Retinal pigment epithelial cell (primary cell): ENCODE measurements at regions not wholly inside any gene's neighbourhood (a gene's known extent, or its start where the extent isn't known, plus 50 kb on each side); places are given as distances from the start of the nearest gene placed in this dataset.
"Not testable (repeated sequence)": the region's sequence is repeated elsewhere in the genome, so short reads cannot be mapped to it uniquely, and the experiment has no call there.

Experiments
- DNase-seq: peaks from one replicate; pipeline ENCODE4 v3.0.0-alpha.2; 2010; ENCODE audit warnings: low read depth
- H3K4me3 ChIP-seq: 2 replicates; pipeline ENCODE4 v1.5.1; 2011; ENCODE audit warnings: mild to moderate bottlenecking, low read length, control low read depth, moderate library complexity
- TF ChIP-seq, protein P1 (sequence below): conservative IDR thresholded peaks from 2 replicates; pipeline ENCODE4 v1.5.1; 2011; ENCODE audit warnings: low read depth, low read length, control low read depth, inconsistent platforms

DNA sequence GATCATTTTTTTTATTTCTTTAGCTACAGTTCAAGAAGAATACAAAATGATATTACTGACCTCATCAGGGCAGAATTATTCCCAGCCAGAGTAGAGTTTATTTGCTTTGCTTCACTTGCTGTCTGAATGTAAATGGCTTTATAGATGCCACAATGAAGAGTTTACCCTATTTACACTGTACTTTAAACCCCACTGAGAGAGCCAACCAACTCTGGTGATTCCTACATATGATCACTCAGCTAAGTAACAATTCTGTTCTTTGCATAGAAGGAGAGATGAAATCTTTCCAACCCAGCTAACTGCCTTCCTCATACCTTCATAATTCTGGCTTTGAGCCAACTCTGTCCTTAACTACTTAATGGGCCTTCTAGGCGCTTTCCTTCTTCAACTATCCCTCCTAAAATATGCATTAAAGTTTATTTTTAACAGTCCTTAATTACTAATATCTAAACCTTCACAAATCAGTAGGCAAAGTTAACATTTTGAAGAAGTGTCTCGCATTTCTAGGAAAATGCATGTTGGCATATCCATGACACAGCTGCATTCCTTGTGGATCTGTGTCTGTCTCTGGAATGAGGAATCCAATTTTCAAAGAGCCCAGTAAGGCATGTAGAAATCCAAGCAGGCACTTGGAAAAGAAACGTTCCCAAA is 284.8 kb upstream of the GRAMD2B start:
- H3K4me3 ChIP-seq = no peak overlapping the region
- TF ChIP-seq, protein P1, sequence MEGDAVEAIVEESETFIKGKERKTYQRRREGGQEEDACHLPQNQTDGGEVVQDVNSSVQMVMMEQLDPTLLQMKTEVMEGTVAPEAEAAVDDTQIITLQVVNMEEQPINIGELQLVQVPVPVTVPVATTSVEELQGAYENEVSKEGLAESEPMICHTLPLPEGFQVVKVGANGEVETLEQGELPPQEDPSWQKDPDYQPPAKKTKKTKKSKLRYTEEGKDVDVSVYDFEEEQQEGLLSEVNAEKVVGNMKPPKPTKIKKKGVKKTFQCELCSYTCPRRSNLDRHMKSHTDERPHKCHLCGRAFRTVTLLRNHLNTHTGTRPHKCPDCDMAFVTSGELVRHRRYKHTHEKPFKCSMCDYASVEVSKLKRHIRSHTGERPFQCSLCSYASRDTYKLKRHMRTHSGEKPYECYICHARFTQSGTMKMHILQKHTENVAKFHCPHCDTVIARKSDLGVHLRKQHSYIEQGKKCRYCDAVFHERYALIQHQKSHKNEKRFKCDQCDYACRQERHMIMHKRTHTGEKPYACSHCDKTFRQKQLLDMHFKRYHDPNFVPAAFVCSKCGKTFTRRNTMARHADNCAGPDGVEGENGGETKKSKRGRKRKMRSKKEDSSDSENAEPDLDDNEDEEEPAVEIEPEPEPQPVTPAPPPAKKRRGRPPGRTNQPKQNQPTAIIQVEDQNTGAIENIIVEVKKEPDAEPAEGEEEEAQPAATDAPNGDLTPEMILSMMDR = no peak
- peak; percentile 46 for DNase-seq

- TF ChIP-seq, protein P1 = no peak
- DNase-seq = no peak
- H3K4me3 ChIP-seq = no peak overlapping the region
Measured at GRCh38 chr5:126139086-126139485, 284.1 kb upstream of the GRAMD2B start.

DNA sequence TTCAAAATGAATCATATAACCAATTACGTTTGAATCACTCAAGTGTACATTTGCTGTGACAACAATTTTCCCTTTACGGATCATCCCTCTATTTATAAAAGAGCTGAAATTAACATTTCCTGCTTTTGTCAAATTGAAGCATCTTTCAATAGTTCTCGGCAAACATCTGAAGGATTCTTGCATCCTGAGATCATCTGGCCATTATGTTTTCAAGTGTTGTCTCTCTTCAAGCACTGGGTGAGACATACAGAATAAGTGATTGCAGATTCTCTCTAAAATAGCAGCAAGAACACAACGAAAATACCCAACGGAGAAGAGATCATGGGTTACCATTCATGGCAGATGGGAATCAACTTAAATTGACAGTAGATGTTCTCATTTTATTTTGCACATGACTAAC is 283.4 kb upstream of the GRAMD2B start:
- DNase-seq = no peak
- H3K4me3 ChIP-seq = no peak overlapping the region
- TF ChIP-seq, protein P1 = no peak

- TF ChIP-seq, protein P1 = no peak
- no peak overlapping the region for H3K4me3 ChIP-seq
- no peak for DNase-seq
Measured at GRCh38 chr5:126143622-126144021, 279.6 kb upstream of the GRAMD2B start.

DNA sequence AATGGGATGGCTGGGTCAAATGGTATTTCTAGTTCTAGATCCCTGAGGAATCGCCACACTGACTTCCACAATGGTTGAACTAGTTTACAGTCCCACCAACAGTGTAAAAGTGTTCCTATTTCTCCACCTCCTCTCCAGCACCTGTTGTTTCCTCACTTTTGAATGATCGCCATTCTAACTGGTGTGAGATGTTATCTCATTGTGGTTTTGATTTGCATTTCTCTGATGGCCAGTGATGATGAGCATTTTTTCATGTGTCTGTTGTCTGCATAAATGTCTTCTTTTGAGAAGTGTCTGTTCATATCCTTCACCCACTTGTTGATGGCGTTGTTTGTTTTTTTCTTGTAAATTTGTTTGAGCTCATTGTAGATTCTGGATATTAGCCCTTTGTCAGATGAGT is 272.9 kb upstream of the GRAMD2B start:
- not testable (repeated sequence) for DNase-seq, H3K4me3 ChIP-seq

DNA sequence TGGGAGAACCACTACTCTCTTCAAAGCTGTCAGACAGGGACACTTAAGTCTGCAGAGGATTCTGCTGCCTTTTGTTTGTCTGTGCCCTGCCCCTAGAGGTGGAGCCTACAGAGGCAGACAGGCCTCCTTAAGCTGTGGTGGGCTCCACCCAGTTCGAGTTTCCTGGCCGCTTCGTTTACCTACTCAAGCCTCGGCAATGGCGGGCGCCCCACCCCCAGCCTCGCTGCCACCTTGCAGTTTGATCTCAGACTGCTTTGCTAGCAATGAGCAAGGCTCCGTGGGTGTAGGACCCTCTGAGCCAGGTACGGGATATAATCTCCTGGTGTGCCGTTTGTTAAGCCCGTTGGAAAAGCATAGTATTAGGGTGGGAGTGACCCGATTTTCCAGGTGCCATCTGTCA is 267.9 kb upstream of the GRAMD2B start:
- not testable (repeated sequence) for H3K4me3 ChIP-seq, DNase-seq

GRCh38 chr5:126166368-126166767 is 256.8 kb upstream of the GRAMD2B start:
- DNase-seq = no peak
- TF ChIP-seq, protein P1 = no peak

DNA sequence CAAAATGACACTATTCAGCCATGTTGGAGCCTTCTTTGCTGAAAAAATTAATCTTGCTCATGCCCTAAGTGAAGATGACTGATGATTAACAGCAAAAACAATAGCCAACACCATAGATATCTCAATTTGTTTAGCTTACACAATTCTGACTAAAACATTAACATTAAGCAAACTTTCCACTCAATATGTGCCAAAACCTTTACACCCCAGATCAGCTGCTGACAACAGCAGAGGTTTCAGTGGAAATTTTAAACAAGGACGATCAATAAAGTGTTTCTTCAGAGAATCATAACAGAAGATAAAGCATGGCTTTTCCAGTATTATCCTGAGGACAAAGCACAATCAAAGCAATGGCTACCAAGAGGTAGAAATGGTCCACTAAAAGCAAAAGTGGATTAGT is 254.4 kb upstream of the GRAMD2B start:
- TF ChIP-seq, protein P1 = no peak
- DNase-seq = no peak
- no peak overlapping the region for H3K4me3 ChIP-seq

More at GRCh38 chr5:126166368-126166767, 256.8 kb upstream of the GRAMD2B start:
- H3K4me3 ChIP-seq = no peak overlapping the region
